Bronchial epithelial cell (primary cell): ENCODE measurements at regions not wholly inside any gene's neighbourhood (a gene's known extent, or its start where the extent isn't known, plus 50 kb on each side); places are given as distances from the start of the nearest gene placed in this dataset.
A peak's percentile ranks its signal among the peaks of the same experiment; 100 is the strongest.

Experiments used
- DNase-seq: peaks from one replicate; pipeline ENCODE4 v3.0.0-alpha.2; 2010; ENCODE audit warnings: low read depth
- FAIRE-seq: peaks from 2 replicates; lab custom pipeline; 2011; peaks lifted over from hg19 to GRCh38; lab: Jason Lieb, UNC
- H3K27me3 ChIP-seq: 2 replicates; pipeline ENCODE4 v1.5.1; 2011; ENCODE audit warnings: low read length; ENCODE audit not compliant: control insufficient read depth, insufficient read depth
- H3K36me3 ChIP-seq: 2 replicates; pipeline ENCODE4 v1.5.1; 2011; ENCODE audit warnings: low read length; ENCODE audit not compliant: control insufficient read depth, insufficient read depth
- H3K4me3 ChIP-seq: 2 replicates; pipeline ENCODE4 v1.5.1; 2011; ENCODE audit warnings: mild to moderate bottlenecking, low read depth, low read length, control low read depth
- TF ChIP-seq, protein P1 (sequence below): IDR thresholded peaks from 2 replicates; pipeline ENCODE4 v1.5.1; 2011; ENCODE audit warnings: mild to moderate bottlenecking, moderate library complexity, low read length, control low read depth, inconsistent platforms; ENCODE audit not compliant: insufficient read depth, severe bottlenecking

- DNase-seq (no peak), FAIRE-seq (no peak)
- H3K36me3 ChIP-seq = no peaks in the 10 kb centered on the region
- TF ChIP-seq, protein P1, sequence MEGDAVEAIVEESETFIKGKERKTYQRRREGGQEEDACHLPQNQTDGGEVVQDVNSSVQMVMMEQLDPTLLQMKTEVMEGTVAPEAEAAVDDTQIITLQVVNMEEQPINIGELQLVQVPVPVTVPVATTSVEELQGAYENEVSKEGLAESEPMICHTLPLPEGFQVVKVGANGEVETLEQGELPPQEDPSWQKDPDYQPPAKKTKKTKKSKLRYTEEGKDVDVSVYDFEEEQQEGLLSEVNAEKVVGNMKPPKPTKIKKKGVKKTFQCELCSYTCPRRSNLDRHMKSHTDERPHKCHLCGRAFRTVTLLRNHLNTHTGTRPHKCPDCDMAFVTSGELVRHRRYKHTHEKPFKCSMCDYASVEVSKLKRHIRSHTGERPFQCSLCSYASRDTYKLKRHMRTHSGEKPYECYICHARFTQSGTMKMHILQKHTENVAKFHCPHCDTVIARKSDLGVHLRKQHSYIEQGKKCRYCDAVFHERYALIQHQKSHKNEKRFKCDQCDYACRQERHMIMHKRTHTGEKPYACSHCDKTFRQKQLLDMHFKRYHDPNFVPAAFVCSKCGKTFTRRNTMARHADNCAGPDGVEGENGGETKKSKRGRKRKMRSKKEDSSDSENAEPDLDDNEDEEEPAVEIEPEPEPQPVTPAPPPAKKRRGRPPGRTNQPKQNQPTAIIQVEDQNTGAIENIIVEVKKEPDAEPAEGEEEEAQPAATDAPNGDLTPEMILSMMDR = no peak
- no peak overlapping the region for H3K4me3 ChIP-seq
- H3K27me3 ChIP-seq = no peaks in the 10 kb centered on the region
Observed at GRCh38 chr4:66062921-66063320, 392.6 kb upstream of the EPHA5 start.

DNA sequence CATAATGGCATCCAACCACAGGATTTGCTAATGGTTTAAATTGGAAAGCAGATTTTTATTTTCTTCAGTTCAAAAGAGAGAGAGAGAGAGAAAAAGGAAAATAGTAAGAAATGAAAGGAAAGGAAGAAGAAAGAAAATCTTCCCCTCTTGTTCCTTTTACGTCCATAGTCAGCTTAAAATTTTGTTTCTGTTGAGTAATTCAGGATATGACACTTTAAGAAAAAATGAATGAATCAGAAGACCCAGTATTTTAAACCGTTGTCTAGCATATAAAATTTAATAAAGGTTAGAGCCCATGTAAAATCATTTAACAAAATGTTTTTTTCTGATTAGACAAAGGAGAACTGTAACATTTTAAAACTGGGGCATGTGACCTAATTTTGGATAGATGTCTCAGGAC lies 391.8 kb upstream of the EPHA5 start:
- DNase-seq (peak; percentile 22), FAIRE-seq (no peak)
- TF ChIP-seq, protein P1 = no peak
- no peak overlapping the region for H3K4me3 ChIP-seq
- H3K27me3 ChIP-seq = no peaks in the 10 kb centered on the region
- no peaks in the 10 kb centered on the region for H3K36me3 ChIP-seq

GRCh38 chr4:66059556-66059955 lies 389.3 kb upstream of the EPHA5 start:
- FAIRE-seq (no peak), DNase-seq (no peak)
- Histone ChIP-seq H3K27me3 (no peaks in the 10 kb centered on the region), H3K36me3 (no peaks in the 10 kb centered on the region), H3K4me3 (no peak overlapping the region)
- TF ChIP-seq, protein P1 = no peak

DNA sequence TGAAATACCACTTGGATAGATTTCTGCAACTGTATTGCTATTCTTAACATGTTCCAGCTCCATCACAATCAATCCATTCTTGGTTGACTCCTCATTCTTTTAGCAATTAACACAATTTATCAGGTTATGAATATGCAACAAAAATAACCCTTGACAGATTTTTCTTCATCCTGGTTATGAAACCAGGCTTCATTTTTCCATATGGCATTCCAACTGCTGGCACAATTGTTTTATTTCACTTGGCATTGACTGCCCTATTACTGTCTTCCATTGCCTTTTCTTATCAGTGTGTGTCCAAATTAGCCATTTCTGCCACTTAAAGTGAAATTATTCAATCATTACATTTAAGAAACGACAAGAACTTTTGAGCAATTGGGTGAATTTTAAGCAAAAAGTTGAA lies 388.8 kb upstream of the EPHA5 start:
- Histone ChIP-seq H3K36me3 (no peaks in the 10 kb centered on the region), H3K4me3 (no peak overlapping the region), H3K27me3 (no peaks in the 10 kb centered on the region)
- DNase-seq = no peak
- FAIRE-seq = no peak
- TF ChIP-seq, protein P1 = no peak

DNA sequence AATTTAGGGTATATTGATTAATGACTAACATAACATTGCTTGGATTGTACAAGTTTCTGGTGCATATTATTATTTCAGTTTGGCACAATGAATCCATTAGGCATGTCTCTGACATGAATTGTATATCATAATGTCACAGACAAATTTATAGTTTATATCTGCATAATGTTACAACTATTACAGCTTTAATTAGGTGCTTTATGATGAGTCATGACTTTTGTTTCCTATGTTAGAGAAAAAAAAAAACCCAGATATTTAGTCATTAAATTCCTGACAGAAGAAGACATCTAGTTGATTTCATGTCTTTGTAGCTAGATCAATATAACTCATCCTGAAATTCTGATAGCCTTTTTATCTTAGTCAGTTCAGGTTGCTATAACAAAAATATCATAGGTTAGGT lies 385.7 kb upstream of the EPHA5 start:
- no peaks in the 10 kb centered on the region for H3K27me3 ChIP-seq
- FAIRE-seq = no peak
- no peaks in the 10 kb centered on the region for H3K36me3 ChIP-seq
- TF ChIP-seq, protein P1 = no peak
- H3K4me3 ChIP-seq = no peak overlapping the region
- DNase-seq = peak; percentile 0

DNA sequence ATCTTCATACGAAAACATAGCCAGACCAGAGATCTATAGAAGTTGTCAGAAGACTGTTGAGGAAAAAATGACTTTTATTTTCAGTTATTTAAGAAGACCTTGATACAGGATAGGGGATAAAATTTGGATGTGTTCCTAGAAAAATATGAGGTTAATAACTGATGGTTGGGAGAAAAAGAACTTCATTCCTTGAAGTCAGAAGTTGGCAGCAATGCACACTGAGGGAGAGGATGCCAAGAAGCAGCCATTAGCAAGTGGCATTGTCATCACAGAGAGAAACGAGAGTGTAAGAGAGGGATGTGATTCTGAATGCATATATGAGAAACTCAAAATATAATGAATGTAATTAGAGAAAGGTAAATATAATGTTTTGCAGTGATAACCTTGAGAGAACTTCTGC lies 382.1 kb upstream of the EPHA5 start:
- DNase-seq (no peak), FAIRE-seq (no peak)
- Histone ChIP-seq H3K36me3 (no peaks in the 10 kb centered on the region), H3K27me3 (no peaks in the 10 kb centered on the region), H3K4me3 (no peak overlapping the region)
- TF ChIP-seq, protein P1 = no peak
